GM18870 (cell line): ENCODE measurements at regions not wholly inside any gene's neighbourhood (a gene's known extent, or its start where the extent isn't known, plus 50 kb on each side); places are given as distances from the start of the nearest gene placed in this dataset.

Experiments used
- ATAC-seq: cut with Tn5 transposase; IDR thresholded peaks from one replicate; pipeline ENCODE4 v1.9.1; 2021; ENCODE audit warnings: moderate library complexity; ENCODE audit not compliant: unreplicated experiment

- ATAC-seq = no peak
Measured at GRCh38 chr13:40136896-40137295, 481.4 kb downstream of the COG6 start.

GRCh38 chr13:40137400-40137799 is 481.9 kb downstream of the COG6 start:
- no peak for ATAC-seq

- no peak for ATAC-seq
Measured at GRCh38 chr13:40139896-40140520, 484.5 kb downstream of the COG6 start.

GRCh38 chr13:40141859-40142555 is 486.5 kb downstream of the COG6 start:
- ATAC-seq = no peak

GRCh38 chr13:40143106-40143505 is 487.6 kb downstream of the COG6 start:
- ATAC-seq = no peak

GRCh38 chr13:40143559-40143958 is 488.1 kb downstream of the COG6 start:
- no peak for ATAC-seq

GRCh38 chr13:40145139-40145538 is 489.7 kb downstream of the COG6 start:
- ATAC-seq = no peak

- ATAC-seq = no peak
Measured at GRCh38 chr13:40146063-40146462, 490.6 kb downstream of the COG6 start.

GRCh38 chr13:40146611-40147117 is 491.2 kb downstream of the COG6 start:
- no peak for ATAC-seq

GRCh38 chr13:40148101-40148500 is 492.6 kb downstream of the COG6 start:
- ATAC-seq = no peak

GRCh38 chr13:40148742-40149141 is 493.3 kb downstream of the COG6 start:
- no peak for ATAC-seq

- ATAC-seq = no peak
Measured at GRCh38 chr13:40149611-40150274, 494.3 kb downstream of the COG6 start.

- no peak for ATAC-seq
Measured at GRCh38 chr13:40151673-40152072, 496.2 kb downstream of the COG6 start.

- no peak for ATAC-seq
Measured at GRCh38 chr13:40152145-40152544, 496.7 kb downstream of the COG6 start.

- ATAC-seq = no peak
Measured at GRCh38 chr13:40152922-40153321, 497.5 kb downstream of the COG6 start.

- ATAC-seq = no peak
Measured at GRCh38 chr13:40153516-40153915, 498.1 kb downstream of the COG6 start.

- ATAC-seq = no peak
Measured at GRCh38 chr13:40155201-40155600, 499.7 kb downstream of the COG6 start.

GRCh38 chr13:40158218-40158617 is 502.8 kb downstream of the COG6 start:
- no peak for ATAC-seq

- no peak for ATAC-seq
Measured at GRCh38 chr13:40158757-40159156, 503.3 kb downstream of the COG6 start.

- no peak for ATAC-seq
Measured at GRCh38 chr13:40159736-40160135, 504.3 kb downstream of the COG6 start.

GRCh38 chr13:40160618-40161350 is 505.3 kb downstream of the COG6 start:
- no peak for ATAC-seq
